HL-60 (cell line): ENCODE measurements at regions not wholly inside any gene's neighbourhood (a gene's known extent, or its start where the extent isn't known, plus 50 kb on each side); places are given as distances from the start of the nearest gene placed in this dataset.

Experiments used
- DNase-seq, 2 experiments: peaks; one replicate each; pipeline ENCODE4 v3.0.0-alpha.2; 2010 to 2020; ENCODE audit warnings: low read depth in 1 of 2, low spot score in 1 of 2
- H3K27ac ChIP-seq: fragments of 250-450 bp; sonication (Bioruptor Pico); replicated peaks from 2 replicates; pipeline ENCODE4 v1.5.1; 2020; ENCODE audit warnings: mild to moderate bottlenecking, moderate library complexity
- H3K27me3 ChIP-seq: fragments of 250-450 bp; sonication (Bioruptor Pico); 2 replicates; pipeline ENCODE4 v1.5.1; 2021; ENCODE audit warnings: mild to moderate bottlenecking, moderate library complexity; ENCODE audit not compliant: insufficient read depth, poor library complexity, severe bottlenecking
- H3K4me3 ChIP-seq: replicated peaks from 2 replicates; pipeline ENCODE4 v1.5.1; 2011; ENCODE audit warnings: mild to moderate bottlenecking, control low read depth, low read length; ENCODE audit not compliant: insufficient read depth
- GABPA ChIP-seq: IDR thresholded peaks from 2 replicates; pipeline ENCODE4 v1.6.1; 2012; ENCODE audit warnings: low read depth
- POLR2AphosphoS5 ChIP-seq: IDR thresholded peaks from 2 replicates; pipeline ENCODE4 v1.6.1; 2012; ENCODE audit warnings: low read depth
- SPI1 ChIP-seq: IDR thresholded peaks from 2 replicates; pipeline ENCODE4 v1.6.1; 2012; ENCODE audit warnings: low read depth, mild to moderate bottlenecking, borderline replicate concordance
- TF ChIP-seq, protein P1 (sequence below): IDR thresholded peaks from 2 replicates; pipeline ENCODE4 v1.6.1; 2012; ENCODE audit warnings: low read depth; ENCODE audit not compliant: insufficient replicate concordance
- TF ChIP-seq, protein P2 (sequence below): IDR thresholded peaks from one replicate; pipeline ENCODE4 v1.5.1; 2011; ENCODE audit warnings: low read length, control low read depth, inconsistent platforms; ENCODE audit not compliant: insufficient read depth

DNA sequence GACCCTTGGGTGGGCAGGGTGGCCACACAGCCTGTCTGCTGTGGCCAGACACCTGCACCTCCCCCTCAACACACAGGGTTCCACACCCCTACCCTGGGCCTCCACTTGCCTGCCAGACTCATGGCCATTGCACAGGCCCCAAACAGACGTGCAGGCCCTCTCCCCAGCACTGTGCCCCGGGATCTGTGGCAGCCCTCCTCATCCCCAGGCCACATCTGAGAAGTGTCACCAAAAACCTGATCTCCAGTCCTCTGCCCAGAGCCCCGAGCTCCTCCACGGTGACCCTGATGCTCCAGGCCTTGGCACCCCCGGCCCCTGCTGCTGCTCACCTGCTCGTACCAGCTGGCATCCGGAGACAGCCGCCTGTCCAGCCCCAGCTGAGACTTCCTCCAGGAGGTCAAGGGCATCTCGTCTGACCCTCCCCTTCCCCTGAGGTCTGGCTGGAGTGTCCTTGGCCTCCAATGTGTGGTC is 160.1 kb downstream of the DLL1 start:
- DNase-seq = no peak
- H3K4me3 ChIP-seq = no peak overlapping the region
- no peak overlapping the region for H3K27ac ChIP-seq
- TF ChIP-seq, protein P1, sequence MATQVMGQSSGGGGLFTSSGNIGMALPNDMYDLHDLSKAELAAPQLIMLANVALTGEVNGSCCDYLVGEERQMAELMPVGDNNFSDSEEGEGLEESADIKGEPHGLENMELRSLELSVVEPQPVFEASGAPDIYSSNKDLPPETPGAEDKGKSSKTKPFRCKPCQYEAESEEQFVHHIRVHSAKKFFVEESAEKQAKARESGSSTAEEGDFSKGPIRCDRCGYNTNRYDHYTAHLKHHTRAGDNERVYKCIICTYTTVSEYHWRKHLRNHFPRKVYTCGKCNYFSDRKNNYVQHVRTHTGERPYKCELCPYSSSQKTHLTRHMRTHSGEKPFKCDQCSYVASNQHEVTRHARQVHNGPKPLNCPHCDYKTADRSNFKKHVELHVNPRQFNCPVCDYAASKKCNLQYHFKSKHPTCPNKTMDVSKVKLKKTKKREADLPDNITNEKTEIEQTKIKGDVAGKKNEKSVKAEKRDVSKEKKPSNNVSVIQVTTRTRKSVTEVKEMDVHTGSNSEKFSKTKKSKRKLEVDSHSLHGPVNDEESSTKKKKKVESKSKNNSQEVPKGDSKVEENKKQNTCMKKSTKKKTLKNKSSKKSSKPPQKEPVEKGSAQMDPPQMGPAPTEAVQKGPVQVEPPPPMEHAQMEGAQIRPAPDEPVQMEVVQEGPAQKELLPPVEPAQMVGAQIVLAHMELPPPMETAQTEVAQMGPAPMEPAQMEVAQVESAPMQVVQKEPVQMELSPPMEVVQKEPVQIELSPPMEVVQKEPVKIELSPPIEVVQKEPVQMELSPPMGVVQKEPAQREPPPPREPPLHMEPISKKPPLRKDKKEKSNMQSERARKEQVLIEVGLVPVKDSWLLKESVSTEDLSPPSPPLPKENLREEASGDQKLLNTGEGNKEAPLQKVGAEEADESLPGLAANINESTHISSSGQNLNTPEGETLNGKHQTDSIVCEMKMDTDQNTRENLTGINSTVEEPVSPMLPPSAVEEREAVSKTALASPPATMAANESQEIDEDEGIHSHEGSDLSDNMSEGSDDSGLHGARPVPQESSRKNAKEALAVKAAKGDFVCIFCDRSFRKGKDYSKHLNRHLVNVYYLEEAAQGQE = no peak
- TF ChIP-seq, protein P2, sequence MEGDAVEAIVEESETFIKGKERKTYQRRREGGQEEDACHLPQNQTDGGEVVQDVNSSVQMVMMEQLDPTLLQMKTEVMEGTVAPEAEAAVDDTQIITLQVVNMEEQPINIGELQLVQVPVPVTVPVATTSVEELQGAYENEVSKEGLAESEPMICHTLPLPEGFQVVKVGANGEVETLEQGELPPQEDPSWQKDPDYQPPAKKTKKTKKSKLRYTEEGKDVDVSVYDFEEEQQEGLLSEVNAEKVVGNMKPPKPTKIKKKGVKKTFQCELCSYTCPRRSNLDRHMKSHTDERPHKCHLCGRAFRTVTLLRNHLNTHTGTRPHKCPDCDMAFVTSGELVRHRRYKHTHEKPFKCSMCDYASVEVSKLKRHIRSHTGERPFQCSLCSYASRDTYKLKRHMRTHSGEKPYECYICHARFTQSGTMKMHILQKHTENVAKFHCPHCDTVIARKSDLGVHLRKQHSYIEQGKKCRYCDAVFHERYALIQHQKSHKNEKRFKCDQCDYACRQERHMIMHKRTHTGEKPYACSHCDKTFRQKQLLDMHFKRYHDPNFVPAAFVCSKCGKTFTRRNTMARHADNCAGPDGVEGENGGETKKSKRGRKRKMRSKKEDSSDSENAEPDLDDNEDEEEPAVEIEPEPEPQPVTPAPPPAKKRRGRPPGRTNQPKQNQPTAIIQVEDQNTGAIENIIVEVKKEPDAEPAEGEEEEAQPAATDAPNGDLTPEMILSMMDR = no peak
- TF ChIP-seq SPI1 (no peak), GABPA (no peak), POLR2AphosphoS5 (no peak)
- no peaks in the 10 kb centered on the region for H3K27me3 ChIP-seq

DNA sequence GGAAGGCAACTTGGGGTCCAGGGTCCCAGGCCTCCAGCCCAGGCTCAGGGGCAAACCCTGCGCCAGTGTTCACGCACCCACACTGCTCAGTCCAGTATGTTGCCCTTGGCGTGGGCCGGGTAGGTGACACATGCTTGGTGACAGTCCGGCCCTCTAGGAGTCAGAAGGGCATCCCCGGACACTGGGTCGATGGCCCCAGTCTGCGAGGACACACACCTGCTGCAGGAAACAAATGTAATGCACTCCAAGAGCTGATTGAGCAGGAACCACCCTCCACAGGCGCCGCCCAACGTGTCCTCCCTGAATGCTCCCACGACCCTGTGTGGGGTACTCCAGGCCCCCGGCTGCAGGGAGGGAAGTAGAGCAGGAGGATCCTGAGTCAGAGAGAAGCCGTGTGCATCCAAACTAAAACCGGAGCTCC is 160.7 kb downstream of the DLL1 start:
- H3K4me3 ChIP-seq = no peak overlapping the region
- H3K27ac ChIP-seq = no peak overlapping the region
- TF ChIP-seq SPI1 = no peak
- TF ChIP-seq GABPA = no peak
- no peak for TF ChIP-seq POLR2AphosphoS5
- TF ChIP-seq, protein P2 = no peak
- TF ChIP-seq, protein P1 = no peak
- no peaks in the 10 kb centered on the region for H3K27me3 ChIP-seq
- no peak for DNase-seq

DNA sequence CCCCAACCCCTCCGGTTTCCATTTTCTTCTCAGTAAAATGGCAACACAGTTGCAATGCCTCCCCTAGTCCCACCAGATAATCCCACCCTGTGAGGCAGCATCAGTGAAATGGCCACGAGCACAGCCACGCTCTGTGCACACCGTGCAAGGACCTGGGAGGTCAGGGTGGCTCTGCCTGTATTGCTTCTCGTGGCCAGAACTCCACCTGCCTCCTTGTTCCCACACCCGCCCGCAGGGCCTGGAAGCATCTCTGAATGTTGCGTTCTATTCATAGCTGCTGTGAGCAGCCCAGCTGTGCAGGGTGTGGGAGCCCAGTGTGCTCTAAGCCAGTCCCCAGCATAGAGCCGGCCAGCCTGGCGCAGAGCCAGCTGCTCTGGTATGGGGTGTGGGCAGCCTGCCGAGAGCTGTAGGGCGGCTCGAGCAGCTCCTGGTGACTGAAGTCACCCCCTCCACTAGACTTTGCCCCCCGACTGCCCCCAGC is 161.1 kb downstream of the DLL1 start:
- Histone ChIP-seq H3K27me3 (no peaks in the 10 kb centered on the region), H3K4me3 (no peak overlapping the region), H3K27ac (no peak overlapping the region)
- TF ChIP-seq SPI1 (no peak), GABPA (no peak), POLR2AphosphoS5 (no peak)
- TF ChIP-seq, protein P1 = no peak
- TF ChIP-seq, protein P2 = no peak
- no peak for DNase-seq
